Loucy (cell line): ENCODE measurements at regions not wholly inside any gene's neighbourhood (a gene's known extent, or its start where the extent isn't known, plus 50 kb on each side); places are given as distances from the start of the nearest gene placed in this dataset.

ENCODE experiments used
- H2AFZ ChIP-seq: fragments of 200-600 bp; sonication (generic); 2 replicates; pipeline ENCODE4 v1.6.0; 2016; ENCODE audit warnings: antibody characterized with exemption, mild to moderate bottlenecking, low read length, moderate library complexity
- H3F3A ChIP-seq: fragments of 200-600 bp; 2 replicates; pipeline ENCODE4 v1.6.0; 2016; ENCODE audit warnings: antibody characterized with exemption, low read depth, mild to moderate bottlenecking
- H3K27me3 ChIP-seq: fragments of 200-600 bp; sonication (generic); 2 replicates; pipeline ENCODE4 v1.6.1; 2014; ENCODE audit warnings: low read length, mild to moderate bottlenecking; ENCODE audit not compliant: insufficient read depth, poor library complexity, severe bottlenecking
- H3K36me3 ChIP-seq: fragments of 200-600 bp; sonication (generic); 2 replicates; pipeline ENCODE4 v1.6.1; 2016; ENCODE audit warnings: low read length; ENCODE audit not compliant: insufficient read depth
- H3K4me1 ChIP-seq: fragments of 200-600 bp; sonication (generic); 2 replicates; pipeline ENCODE4 v1.5.1; 2014; ENCODE audit warnings: low read length, mild to moderate bottlenecking; ENCODE audit not compliant: insufficient read depth, poor library complexity, severe bottlenecking
- H3K4me2 ChIP-seq: fragments of 200-600 bp; sonication (generic); 2 replicates; pipeline ENCODE4 v1.6.0; 2014; ENCODE audit warnings: antibody characterized with exemption, low read length, low read depth, mild to moderate bottlenecking; ENCODE audit not compliant: poor library complexity, severe bottlenecking
- H3K4me3 ChIP-seq: fragments of 200-600 bp; sonication (generic); 2 replicates; pipeline ENCODE4 v1.5.1; 2014; ENCODE audit warnings: low read length, mild to moderate bottlenecking, mixed read lengths; ENCODE audit not compliant: poor library complexity, severe bottlenecking
- H3K79me2 ChIP-seq: fragments of 200-600 bp; sonication (generic); 2 replicates; pipeline ENCODE4 v1.6.1; 2014; ENCODE audit warnings: low read length; ENCODE audit not compliant: insufficient read depth
- H3K9ac ChIP-seq: fragments of 200-600 bp; sonication (generic); 2 replicates; pipeline ENCODE4 v1.6.0; 2014; ENCODE audit warnings: mild to moderate bottlenecking, low read depth, low read length, moderate library complexity; ENCODE audit not compliant: poor library complexity, severe bottlenecking
- H3K9me2 ChIP-seq: fragments of 200-600 bp; sonication (generic); replicated peaks from 2 replicates; pipeline ENCODE4 v1.6.1; 2016; ENCODE audit warnings: low read depth, low read length, mixed read lengths
- H3K9me3 ChIP-seq: fragments of 200-600 bp; sonication (generic); 2 replicates; pipeline ENCODE4 v1.6.1; 2014; ENCODE audit warnings: mild to moderate bottlenecking, antibody characterized with exemption, low read length, low read depth; ENCODE audit not compliant: insufficient read depth
- H4K20me1 ChIP-seq: fragments of 200-600 bp; sonication (generic); 2 replicates; pipeline ENCODE4 v1.6.0; 2014; ENCODE audit warnings: antibody characterized with exemption, low read length, mild to moderate bottlenecking; ENCODE audit not compliant: insufficient read depth, poor library complexity, severe bottlenecking
- CTCF ChIP-seq: fragments of 200-600 bp; sonication (generic); conservative IDR thresholded peaks from 2 replicates; pipeline ENCODE4 v1.5.1; 2014; ENCODE audit warnings: mild to moderate bottlenecking, antibody characterized with exemption, low read length
- EZH2phosphoT487 ChIP-seq: fragments of 200-600 bp; IDR thresholded peaks from 2 replicates; pipeline ENCODE4 v1.6.1; 2018; ENCODE audit warnings: antibody characterized with exemption, mild to moderate bottlenecking, moderate library complexity, borderline replicate concordance

GRCh38 chr2:20143263-20143662, 81.7 kb downstream of the SDC1 start:
- Histone ChIP-seq H3K9me2 (no peaks in the 10 kb centered on the region), H3K9ac (no peak overlapping the region), H3K27me3 (no peaks in the 10 kb centered on the region), H3K4me1 (peaks cover 1% of the 10 kb centered on the region), H3K79me2 (no peaks in the 10 kb centered on the region), H3K4me2 (no peak overlapping the region), H4K20me1 (no peaks in the 10 kb centered on the region), H2AFZ (no peak overlapping the region), H3K4me3 (no peak overlapping the region), H3K36me3 (no peaks in the 10 kb centered on the region), H3K9me3 (no peaks in the 10 kb centered on the region), H3F3A (no peaks in the 10 kb centered on the region)
- TF ChIP-seq EZH2phosphoT487 (no peak), CTCF (no peak)

GRCh38 chr2:20141806-20142205, 83.1 kb downstream of the SDC1 start:
- Histone ChIP-seq H3K27me3 (no peaks in the 10 kb centered on the region), H3K9ac (no peak overlapping the region), H3K9me3 (no peaks in the 10 kb centered on the region), H3K4me3 (no peak overlapping the region), H3K4me1 (no peaks in the 10 kb centered on the region), H3K9me2 (no peaks in the 10 kb centered on the region), H2AFZ (no peak overlapping the region), H3K79me2 (no peaks in the 10 kb centered on the region), H3K4me2 (no peak overlapping the region), H3F3A (no peaks in the 10 kb centered on the region), H4K20me1 (no peaks in the 10 kb centered on the region), H3K36me3 (no peaks in the 10 kb centered on the region)
- TF ChIP-seq CTCF, result no peak
- TF ChIP-seq EZH2phosphoT487, result no peak

- H3K4me3 ChIP-seq, result no peak overlapping the region
- H3K9ac ChIP-seq, result no peak overlapping the region
- no peaks in the 10 kb centered on the region for H3K4me1 ChIP-seq
- no peaks in the 10 kb centered on the region for H4K20me1 ChIP-seq
- H3K9me2 ChIP-seq, result no peaks in the 10 kb centered on the region
- H3K4me2 ChIP-seq, result no peak overlapping the region
- H3F3A ChIP-seq, result no peaks in the 10 kb centered on the region
- TF ChIP-seq EZH2phosphoT487 (no peak), CTCF (no peak)
- no peaks in the 10 kb centered on the region for H3K9me3 ChIP-seq
- H3K79me2 ChIP-seq, result no peaks in the 10 kb centered on the region
- H3K36me3 ChIP-seq, result no peaks in the 10 kb centered on the region
- H3K27me3 ChIP-seq, result no peaks in the 10 kb centered on the region
- no peak overlapping the region for H2AFZ ChIP-seq
These were observed 83.7 kb downstream of the SDC1 start for GRCh38 chr2:20141056-20141762.
